B cell (primary cell): ENCODE measurements at regions not wholly inside any gene's neighbourhood (a gene's known extent, or its start where the extent isn't known, plus 50 kb on each side); places are given as distances from the start of the nearest gene placed in this dataset.
"Not testable (repeated sequence)": the region's sequence is repeated elsewhere in the genome, so short reads cannot be mapped to it uniquely, and the experiment has no call there.

Experiments
- ATAC-seq: fragments of 200-7000 bp; cut with Tn5 transposase; one replicate; pipeline ENCODE4 v1.10.0; 2021; ENCODE audit warnings: low read depth, mild to moderate bottlenecking, moderate number of reproducible peaks, moderate library complexity
- CTCF ChIA-PET: fragments of 350-600 bp; sonication (Branson Sonifier 250); formaldehyde crosslinking; loops from one replicate; lab custom pipeline; 2021; ENCODE audit warnings: antibody characterized with exemption, inconsistent platforms; lab: Charles Lee
- POLR2A ChIA-PET: fragments of 350-600 bp; sonication (Branson Sonifier 250); formaldehyde crosslinking; loops from one replicate; lab custom pipeline; 2021; ENCODE audit warnings: antibody characterized with exemption; lab: Charles Lee
- DNase-seq: peaks from one replicate; pipeline ENCODE4 v3.0.0; 2013
- H2AFZ ChIP-seq: 2 replicates; pipeline ENCODE4 v1.6.1; 2012; ENCODE audit warnings: mild to moderate bottlenecking, low read depth, low read length; ENCODE audit not compliant: insufficient read depth, poor library complexity, severe bottlenecking
- H3K27ac ChIP-seq, 2 donors: 1 replicate in 1 of 2; 2 replicates in 1 of 2; pipeline ENCODE4 v1.5.1; 2012 to 2013; ENCODE audit warnings: low read length in 2 of 2, mild to moderate bottlenecking in 2 of 2, moderate library complexity in 1 of 2
- H3K27me3 ChIP-seq, 4 experiments: fragments of 200-600 bp in 1 of 4; sonication (generic) in 1 of 4; replicated peaks in 1 of 4; 1 replicate in 2 of 4; 2 replicates in 2 of 4; pipeline versions ENCODE4 v1.6.1 to v1.7.0; 2013 to 2016; ENCODE audit warnings: low read length in 3 of 4, mild to moderate bottlenecking in 2 of 4, mixed read lengths in 1 of 4, moderate library complexity in 1 of 4; ENCODE audit not compliant: insufficient read depth in 4 of 4, control insufficient read depth in 3 of 4; ENCODE audit errors: control extremely low read depth in 1 of 4
- H3K36me3 ChIP-seq, 2 experiments: replicated peaks in 1 of 2; 1 replicate in 1 of 2; 2 replicates in 1 of 2; pipeline versions ENCODE4 v1.6.1 to v1.7.1; 2013; ENCODE audit warnings: low read length in 1 of 2; ENCODE audit not compliant: insufficient read depth in 2 of 2, control insufficient read depth in 1 of 2; ENCODE audit errors: control extremely low read depth in 1 of 2, extremely low read depth in 1 of 2
- H3K4me1 ChIP-seq, 2 donors: fragments of 200-600 bp in 1 of 2; sonication (generic) in 1 of 2; 1 replicate in 1 of 2; 2 replicates in 1 of 2; pipeline versions ENCODE4 v1.5.1 to v1.6.1; 2013 to 2017; ENCODE audit warnings: low read length in 2 of 2; ENCODE audit not compliant: control insufficient read depth in 2 of 2, insufficient read depth in 2 of 2
- H3K4me2 ChIP-seq: replicated peaks from 2 replicates; pipeline ENCODE3; 2012; ENCODE audit warnings: mild to moderate bottlenecking, low read depth, low read length; ENCODE audit not compliant: poor library complexity, severe bottlenecking
- H3K4me3 ChIP-seq, 5 experiments: fragments of 200-600 bp in 1 of 5; sonication (generic) in 1 of 5; 1 replicate in 3 of 5; 2 replicates in 2 of 5; pipeline versions ENCODE4 v1.5.1 to v1.7.0; 2011 to 2016; ENCODE audit warnings: low read length in 4 of 5, mild to moderate bottlenecking in 4 of 5, low read depth in 2 of 5, control low read depth in 1 of 5, moderate library complexity in 1 of 5; ENCODE audit not compliant: insufficient read depth in 1 of 5; ENCODE audit errors: control extremely low read depth in 1 of 5, extremely low read depth in 1 of 5
- H3K79me2 ChIP-seq: fragments of 200-600 bp; sonication (generic); one replicate; pipeline ENCODE4 v1.6.0; 2016; ENCODE audit warnings: low read length; ENCODE audit not compliant: control insufficient read depth, insufficient read depth
- H3K9ac ChIP-seq: fragments of 200-600 bp; sonication (generic); 2 replicates; pipeline ENCODE4 v1.6.1; 2017; ENCODE audit warnings: mild to moderate bottlenecking, low read length, moderate library complexity
- H3K9me3 ChIP-seq, 3 donors: one replicate each; pipeline versions ENCODE4 v1.6.1 to v1.7.1; 2013; ENCODE audit warnings: low read length in 2 of 3; ENCODE audit not compliant: control insufficient read depth in 2 of 3, insufficient read depth in 1 of 3; ENCODE audit errors: control extremely low read depth in 1 of 3
- H4K20me1 ChIP-seq: 2 replicates; pipeline ENCODE4 v1.6.0; 2012; ENCODE audit warnings: mild to moderate bottlenecking, low read length; ENCODE audit not compliant: insufficient read depth, control insufficient read depth, poor library complexity, severe bottlenecking
- H3K27ac Mint-ChIP-seq: one replicate; pipeline ENCODE4 v1.8.0; 2021; ENCODE audit warnings: mixed read lengths
- H3K27me3 Mint-ChIP-seq: one replicate; pipeline ENCODE4 v1.8.0; 2021; ENCODE audit warnings: mixed read lengths
- H3K4me1 Mint-ChIP-seq: one replicate; pipeline ENCODE4 v1.8.0; 2021; ENCODE audit warnings: mixed read lengths
- H3K4me3 Mint-ChIP-seq: one replicate; pipeline ENCODE4 v1.8.0; 2021; ENCODE audit warnings: mixed read lengths
- H3K9me3 Mint-ChIP-seq: one replicate; pipeline ENCODE4 v1.8.0; 2022; ENCODE audit warnings: mixed read lengths; ENCODE audit not compliant: insufficient read depth
- CTCF ChIP-seq: fragments of 200-600 bp; IDR thresholded peaks from one replicate; pipeline ENCODE4 v1.8.0; 2022; ENCODE audit warnings: antibody characterized with exemption, mild to moderate bottlenecking
- EZH2 ChIP-seq: IDR thresholded peaks from 2 replicates; pipeline ENCODE4 v1.6.1; 2012; ENCODE audit warnings: borderline replicate concordance, low read depth, mild to moderate bottlenecking, moderate library complexity, low read length; ENCODE audit not compliant: insufficient read depth, poor library complexity, severe bottlenecking
- WGBS: methylation state at CpG from one replicate; pipeline ENCODE4 v1.1.5; 2013; ENCODE audit warnings: missing lambda C conversion rate; ENCODE audit not compliant: insufficient coverage; 5-methylcytosine and 5-hydroxymethylcytosine counted together
- intact Hi-C: fragments of 100-400 bp; cut with micrococcal nuclease; formaldehyde crosslinking; loops from one replicate; pipeline ENCODE4 v1.10.0; 2022

- intact Hi-C loops: no loop called here
- Histone ChIP-seq H3K4me1 (no peaks in the 10 kb centered on the region), H3K27me3 (no peaks in the 10 kb centered on the region), H4K20me1 (no peaks in the 10 kb centered on the region), H3K27ac (no peak overlapping the region), H3K79me2 (no peaks in the 10 kb centered on the region), H2AFZ (no peak overlapping the region), H3K4me2 (no peak overlapping the region), H3K9me3 (peaks cover 0 to 1% (median 0%) of the 10 kb centered on the region in 3 donors), H3K9ac (no peak overlapping the region), H3K4me3 (no peak overlapping the region), H3K36me3 (no peaks in the 10 kb centered on the region)
- CTCF ChIA-PET: no interaction called here
- DNase-seq (no peak), ATAC-seq (no peak)
- POLR2A ChIA-PET: no interaction called here
- Mint-ChIP-seq H3K27me3 (no peaks in the 10 kb centered on the region), H3K4me1 (no peaks in the 10 kb centered on the region), H3K27ac (no peak overlapping the region), H3K9me3 (peaks cover 6% of the 10 kb centered on the region), H3K4me3 (no peak overlapping the region)
- TF ChIP-seq EZH2: no peak
- TF ChIP-seq CTCF: no peak
- no CpG with 5 or more reads among the region's 1 CpG for WGBS
These were observed 275.7 kb upstream of the NAALADL2 start for GRCh38 chr3:174583396-174583795.

- H3K9ac ChIP-seq, H3K27ac ChIP-seq, H2AFZ ChIP-seq, H3K4me3 ChIP-seq, POLR2A ChIA-PET, intact Hi-C loops, H3K27ac Mint-ChIP-seq, H3K4me1 Mint-ChIP-seq, DNase-seq, H3K9me3 Mint-ChIP-seq, H3K9me3 ChIP-seq, H4K20me1 ChIP-seq, H3K4me2 ChIP-seq, H3K27me3 Mint-ChIP-seq, ATAC-seq, H3K27me3 ChIP-seq, CTCF ChIA-PET, H3K4me1 ChIP-seq, H3K4me3 Mint-ChIP-seq, H3K79me2 ChIP-seq, H3K36me3 ChIP-seq: not testable (repeated sequence)
- no CpG with 5 or more reads among the region's 1 CpG for WGBS
These were observed 272.0 kb upstream of the NAALADL2 start for GRCh38 chr3:174587137-174587536.
